ENCODE measurements at regions not wholly inside any gene's neighbourhood (a gene's known extent, or its start where the extent isn't known, plus 50 kb on each side); places are given as distances from the start of the nearest gene placed in this dataset.

GRCh38 chr3:24956613-24957012 lies 462.0 kb upstream of the THRB start:
- H3K9me3 ChIP-seq, result peaks cover 0 to 7% (median 0%) of the 10 kb centered on the region in 3 donors
- 76 to 82% methylated on average over 4 of the region's 4 CpGs for WGBS, 2 donors

GRCh38 chr3:24958271-24958670 lies 463.6 kb upstream of the THRB start:
- Histone ChIP-seq H3K36me3 (no peaks in the 10 kb centered on the region), H3K27me3 (peaks cover 0 to 4% (median 0%) of the 10 kb centered on the region in 4 donors), H3K27ac (no peak overlapping the region), H3K4me1 (no peaks in the 10 kb centered on the region), H3K9me3 (peaks cover 0 to 7% (median 0%) of the 10 kb centered on the region in 3 donors), H3K4me3 (no peak overlapping the region)
- TF ChIP-seq POLR2A (IDR thresholded peaks at IDR 0.05) (no peak), CTCF (IDR thresholded peaks at IDR 0.05) (no peak)
- no peak for DNase-seq
- intact Hi-C loops (cut with DNase I), result no loop called here
- 52 to 54% methylated on average over 2 of the region's 2 CpGs for WGBS, 2 donors

More at GRCh38 chr3:24956613-24957012, 462.0 kb upstream of the THRB start:
- intact Hi-C loops (cut with DNase I), result no loop called here
- Histone ChIP-seq H3K4me3 (no peak overlapping the region), H3K27ac (no peak overlapping the region), H3K27me3 (peaks cover 0 to 4% (median 0%) of the 10 kb centered on the region in 4 donors), H3K4me1 (no peaks in the 10 kb centered on the region), H3K36me3 (no peaks in the 10 kb centered on the region)
- TF ChIP-seq CTCF (IDR thresholded peaks at IDR 0.05) (no peak), POLR2A (IDR thresholded peaks at IDR 0.05) (no peak)
- no peak for DNase-seq

GRCh38 chr3:24958910-24959447 lies 464.3 kb upstream of the THRB start:
- Histone ChIP-seq H3K4me3 (no peak overlapping the region), H3K27ac (no peak overlapping the region), H3K36me3 (no peaks in the 10 kb centered on the region), H3K4me1 (no peaks in the 10 kb centered on the region), H3K27me3 (no peaks in the 10 kb centered on the region), H3K9me3 (peaks cover 0 to 7% (median 0%) of the 10 kb centered on the region in 3 donors)
- TF ChIP-seq POLR2A (IDR thresholded peaks at IDR 0.05), result no peak
- TF ChIP-seq CTCF (IDR thresholded peaks at IDR 0.05), result no peak
- DNase-seq, result no peak
- intact Hi-C loops (cut with DNase I), result no loop called here
- WGBS, 2 donors, result 92 to 94% methylated on average over 2 of the region's 5 CpGs

GRCh38 chr3:24963762-24964625 lies 464.1 kb upstream of the RARB start:
- Histone ChIP-seq H3K9me3 (peaks cover 0 to 4% (median 0%) of the 10 kb centered on the region in 3 donors), H3K36me3 (no peaks in the 10 kb centered on the region), H3K4me3 (no peak overlapping the region), H3K27ac (no peak overlapping the region), H3K4me1 (no peaks in the 10 kb centered on the region), H3K27me3 (no peaks in the 10 kb centered on the region)
- TF ChIP-seq CTCF (IDR thresholded peaks at IDR 0.05), result peak in 5 of 6 experiments; percentile 33 to 67 (median 57)
- no peak for TF ChIP-seq POLR2A (IDR thresholded peaks at IDR 0.05)
- DNase-seq, result no peak
- 39 to 57% methylated on average over 2 of the region's 2 CpGs for WGBS, 2 donors
- intact Hi-C loops (cut with DNase I), result no loop called here

GRCh38 chr3:24965706-24966385 lies 462.2 kb upstream of the RARB start:
- H3K9me3 ChIP-seq, result no peaks in the 10 kb centered on the region
- DNase-seq, result no peak
- H3K4me1 ChIP-seq, result no peaks in the 10 kb centered on the region
- no peak overlapping the region for H3K4me3 ChIP-seq
- WGBS, 2 donors, result 65 to 81% methylated on average over 2 of the region's 2 CpGs
- H3K36me3 ChIP-seq, result no peaks in the 10 kb centered on the region
- no peaks in the 10 kb centered on the region for H3K27me3 ChIP-seq
- no peak overlapping the region for H3K27ac ChIP-seq
- TF ChIP-seq CTCF (IDR thresholded peaks at IDR 0.05) (no peak), POLR2A (IDR thresholded peaks at IDR 0.05) (no peak)
- intact Hi-C loops (cut with DNase I), result no loop called here
